Epidermal melanocyte (primary cell): ENCODE measurements at regions not wholly inside any gene's neighbourhood (a gene's known extent, or its start where the extent isn't known, plus 50 kb on each side); places are given as distances from the start of the nearest gene placed in this dataset.
A peak's percentile ranks its signal among the peaks of the same experiment; 100 is the strongest.
"Not testable (repeated sequence)": the region's sequence is repeated elsewhere in the genome, so short reads cannot be mapped to it uniquely, and the experiment has no call there.

Source experiments
- DNase-seq: peaks from one replicate; pipeline ENCODE4 v3.0.0; 2011; ENCODE audit warnings: low spot score; ENCODE audit not compliant: insufficient read length

- no peak for DNase-seq
Measured at GRCh38 chr10:62496925-62497324, 122.8 kb downstream of the ZNF365 start.

- peak; percentile 48 for DNase-seq
Measured at GRCh38 chr10:62498271-62498670, 124.1 kb downstream of the ZNF365 start.

GRCh38 chr10:62500116-62500515, 125.9 kb downstream of the ZNF365 start:
- not testable (repeated sequence) for DNase-seq

- DNase-seq = no peak
Measured at GRCh38 chr10:62501547-62501946, 127.4 kb downstream of the ZNF365 start.

- no peak for DNase-seq
Measured at GRCh38 chr10:62502995-62503613, 128.9 kb downstream of the ZNF365 start.

- no peak for DNase-seq
Measured at GRCh38 chr10:62503872-62504271, 129.7 kb downstream of the ZNF365 start.

- DNase-seq = no peak
Measured at GRCh38 chr10:62506371-62506770, 132.2 kb downstream of the ZNF365 start.

- DNase-seq = no peak
Measured at GRCh38 chr10:62511238-62511637, 137.1 kb downstream of the ZNF365 start.

GRCh38 chr10:62511656-62512055, 137.5 kb downstream of the ZNF365 start:
- no peak for DNase-seq

GRCh38 chr10:62512732-62513475, 138.7 kb downstream of the ZNF365 start:
- DNase-seq = no peak

GRCh38 chr10:62514079-62514693, 140.0 kb downstream of the ZNF365 start:
- DNase-seq = no peak

- no peak for DNase-seq
Measured at GRCh38 chr10:62517252-62517651, 143.1 kb downstream of the ZNF365 start.

- DNase-seq = no peak
Measured at GRCh38 chr10:62527019-62527827, 153.1 kb downstream of the ZNF365 start.

- no peak for DNase-seq
Measured at GRCh38 chr10:62528441-62528840, 154.3 kb downstream of the ZNF365 start.

- DNase-seq = no peak
Measured at GRCh38 chr10:62529396-62529795, 155.2 kb downstream of the ZNF365 start.

- DNase-seq = no peak
Measured at GRCh38 chr10:62534031-62534430, 159.9 kb downstream of the ZNF365 start.

- DNase-seq = no peak
Measured at GRCh38 chr10:62538606-62539005, 164.4 kb downstream of the ZNF365 start.

- no peak for DNase-seq
Measured at GRCh38 chr10:62540389-62540788, 166.2 kb downstream of the ZNF365 start.

- no peak for DNase-seq
Measured at GRCh38 chr10:62541811-62542210, 167.6 kb downstream of the ZNF365 start.

- DNase-seq = no peak
Measured at GRCh38 chr10:62543571-62544355, 169.6 kb downstream of the ZNF365 start.
